ENCODE measurements at regions not wholly inside any gene's neighbourhood (a gene's known extent, or its start where the extent isn't known, plus 50 kb on each side); places are given as distances from the start of the nearest gene placed in this dataset.

DNA sequence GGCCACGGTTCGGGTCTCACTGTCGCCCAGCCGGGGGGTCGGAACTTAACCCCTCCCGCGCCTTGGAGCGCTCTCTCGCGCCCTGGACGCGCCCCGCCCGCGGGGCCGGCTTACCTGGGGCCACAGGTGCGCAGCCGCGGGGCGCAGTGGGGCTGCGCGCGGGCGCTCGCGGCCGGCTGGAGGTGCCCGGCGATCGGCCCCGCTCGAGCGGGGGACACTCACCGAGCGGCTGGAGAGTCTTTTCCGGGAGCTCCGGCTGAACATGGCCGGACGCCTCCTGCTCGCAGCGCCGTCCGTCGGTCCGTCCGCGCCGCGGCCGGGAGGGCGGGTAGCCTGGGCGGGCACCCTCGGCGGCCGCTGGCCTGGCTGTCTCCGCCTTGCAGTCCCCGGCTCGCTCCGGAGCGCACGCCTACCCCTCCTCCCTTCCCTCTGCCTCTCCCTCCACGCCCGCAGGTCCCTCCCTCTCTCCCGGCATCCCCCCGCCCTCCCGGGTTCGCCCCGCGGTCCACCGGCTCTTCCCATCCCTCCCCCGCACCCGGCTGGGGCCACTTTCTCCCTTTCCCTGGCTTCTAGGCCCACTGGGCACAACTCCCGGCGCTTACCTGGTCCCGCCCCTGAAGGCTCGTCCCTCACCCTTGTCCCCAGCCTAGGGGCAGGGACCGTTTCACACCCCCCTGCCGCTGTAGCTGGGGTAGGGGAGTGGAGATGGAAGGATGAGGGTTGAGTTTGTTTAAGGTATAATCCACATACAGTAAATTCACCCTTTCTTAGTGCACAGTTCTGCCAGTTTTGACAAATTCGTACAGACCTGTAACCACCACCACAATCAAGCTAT lies 220.1 kb upstream of the PRICKLE2 start:
- peak overlapping the region; percentile 5 to 61 (median 22) for H3K27ac ChIP-seq
- DNase-seq, result no peak
- no peaks in the 10 kb centered on the region for H3K9me3 ChIP-seq
- TF ChIP-seq, protein P1, sequence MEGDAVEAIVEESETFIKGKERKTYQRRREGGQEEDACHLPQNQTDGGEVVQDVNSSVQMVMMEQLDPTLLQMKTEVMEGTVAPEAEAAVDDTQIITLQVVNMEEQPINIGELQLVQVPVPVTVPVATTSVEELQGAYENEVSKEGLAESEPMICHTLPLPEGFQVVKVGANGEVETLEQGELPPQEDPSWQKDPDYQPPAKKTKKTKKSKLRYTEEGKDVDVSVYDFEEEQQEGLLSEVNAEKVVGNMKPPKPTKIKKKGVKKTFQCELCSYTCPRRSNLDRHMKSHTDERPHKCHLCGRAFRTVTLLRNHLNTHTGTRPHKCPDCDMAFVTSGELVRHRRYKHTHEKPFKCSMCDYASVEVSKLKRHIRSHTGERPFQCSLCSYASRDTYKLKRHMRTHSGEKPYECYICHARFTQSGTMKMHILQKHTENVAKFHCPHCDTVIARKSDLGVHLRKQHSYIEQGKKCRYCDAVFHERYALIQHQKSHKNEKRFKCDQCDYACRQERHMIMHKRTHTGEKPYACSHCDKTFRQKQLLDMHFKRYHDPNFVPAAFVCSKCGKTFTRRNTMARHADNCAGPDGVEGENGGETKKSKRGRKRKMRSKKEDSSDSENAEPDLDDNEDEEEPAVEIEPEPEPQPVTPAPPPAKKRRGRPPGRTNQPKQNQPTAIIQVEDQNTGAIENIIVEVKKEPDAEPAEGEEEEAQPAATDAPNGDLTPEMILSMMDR (IDR thresholded peaks at IDR 0.05), result no peak
- intact Hi-C loops (cut with DNase I), result no loop called here
- H3K4me1 ChIP-seq, result peaks cover 7 to 47% (median 8%) of the 10 kb centered on the region in 3 donors
- H3K4me3 ChIP-seq, result peak overlapping the region; percentile 47 to 69 (median 56)
- WGBS, 2 donors, result 8 to 16% methylated on average over 15 to 21 of the region's 79 CpGs
- H3K36me3 ChIP-seq, result no peaks in the 10 kb centered on the region
- peaks cover 0 to 49% (median 0%) of the 10 kb centered on the region in 4 donors for H3K27me3 ChIP-seq

DNA sequence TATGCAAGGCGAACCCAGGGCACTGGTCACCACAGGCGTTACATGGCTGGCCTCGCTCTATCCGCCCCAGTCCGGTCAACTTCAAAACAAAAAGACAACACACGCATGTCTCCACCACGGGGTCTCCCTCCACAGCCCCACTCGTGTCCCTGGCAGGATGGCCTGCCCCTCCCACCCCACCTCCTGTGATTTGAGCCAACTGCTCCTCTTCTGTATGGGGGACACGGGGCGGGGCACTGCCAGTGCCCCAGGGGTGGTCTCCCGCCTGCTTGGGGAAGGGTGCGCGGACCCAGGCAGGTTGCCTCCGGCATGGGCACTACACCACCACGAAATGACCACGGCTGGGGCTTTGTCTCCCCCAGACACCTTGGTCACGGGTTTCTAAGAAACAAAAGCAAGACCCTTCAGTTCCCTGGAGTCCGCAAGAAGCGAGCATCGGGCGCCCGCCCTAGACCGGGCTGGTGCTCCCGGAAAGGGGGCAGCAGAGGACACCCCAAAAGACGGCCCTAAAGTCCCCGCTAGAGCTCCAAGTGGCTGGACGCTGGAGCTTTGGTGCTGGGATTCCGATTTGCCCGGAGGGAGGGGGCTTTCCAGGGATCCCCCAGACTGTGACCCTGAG lies 219.3 kb upstream of the PRICKLE2 start:
- DNase-seq, result no peak
- H3K4me1 ChIP-seq, result peaks cover 13 to 51% (median 14%) of the 10 kb centered on the region in 3 donors
- peak overlapping the region; percentile 47 to 69 (median 56) for H3K4me3 ChIP-seq
- H3K9me3 ChIP-seq, result no peaks in the 10 kb centered on the region
- no peak for TF ChIP-seq POLR2A (IDR thresholded peaks at IDR 0.05)
- TF ChIP-seq, protein P1 (IDR thresholded peaks at IDR 0.05), result no peak
- intact Hi-C loops (cut with DNase I), result no loop called here
- peak overlapping the region in 3 of 4 donors; percentile 21 to 61 (median 22) for H3K27ac ChIP-seq
- no peaks in the 10 kb centered on the region for H3K36me3 ChIP-seq
- peaks cover 0 to 49% (median 0%) of the 10 kb centered on the region in 4 donors for H3K27me3 ChIP-seq
- WGBS, 2 donors, result 51 to 62% methylated on average over 7 to 11 of the region's 29 CpGs

DNA sequence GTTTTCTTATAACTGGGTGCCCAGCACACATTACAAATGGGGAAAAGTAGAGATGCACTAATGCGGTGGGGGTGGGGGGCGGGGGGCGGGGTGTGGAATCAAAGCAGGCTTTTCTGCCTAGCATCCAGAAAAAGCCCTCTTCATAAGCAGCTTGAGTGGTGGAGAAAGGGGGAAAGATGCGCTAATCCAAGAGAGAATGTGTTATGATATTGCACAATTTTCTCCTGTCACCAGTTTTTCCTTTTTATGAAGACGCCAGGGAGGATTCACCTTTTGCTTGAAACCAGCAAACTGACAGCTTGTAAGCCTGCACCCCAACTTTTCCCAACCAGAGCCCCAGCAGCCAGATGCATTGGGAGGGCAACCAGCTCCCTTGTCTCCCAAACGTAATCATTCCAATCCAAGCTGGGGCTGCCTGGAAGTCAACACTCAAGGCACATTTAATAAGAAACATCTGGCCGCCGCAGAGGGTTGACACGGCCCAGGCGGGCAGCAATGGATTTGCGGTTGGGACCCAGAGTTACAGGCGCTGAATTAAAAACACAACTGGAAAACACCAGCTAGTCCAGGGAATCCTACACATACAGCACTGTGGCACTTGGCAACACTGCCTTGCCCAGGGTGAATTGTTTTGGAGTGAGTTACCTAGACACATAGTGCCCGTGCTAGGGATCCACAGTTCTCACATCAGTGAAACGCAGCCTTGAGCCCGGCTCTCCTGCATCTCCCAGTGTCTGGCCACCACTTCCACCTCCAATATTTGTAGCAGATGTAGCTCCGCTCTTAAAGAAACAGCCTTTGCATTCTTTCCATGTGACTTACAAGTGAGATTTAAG lies 218.5 kb upstream of the PRICKLE2 start:
- Histone ChIP-seq H3K4me1 (peaks cover 15 to 59% (median 18%) of the 10 kb centered on the region in 3 donors), H3K27me3 (peaks cover 0 to 49% (median 0%) of the 10 kb centered on the region in 4 donors), H3K27ac (peak overlapping the region in 3 of 4 donors; percentile 22 to 71 (median 61)), H3K9me3 (no peaks in the 10 kb centered on the region), H3K36me3 (no peaks in the 10 kb centered on the region), H3K4me3 (peak overlapping the region in 3 of 4 donors; percentile 47 to 69 (median 65))
- DNase-seq, result no peak
- intact Hi-C loops (cut with DNase I), result no loop called here
- TF ChIP-seq, protein P1 (IDR thresholded peaks at IDR 0.05), result no peak
- TF ChIP-seq POLR2A (IDR thresholded peaks at IDR 0.05), result no peak
- WGBS, 2 donors, result 45 to 64% methylated on average over 12 to 16 of the region's 16 CpGs

DNA sequence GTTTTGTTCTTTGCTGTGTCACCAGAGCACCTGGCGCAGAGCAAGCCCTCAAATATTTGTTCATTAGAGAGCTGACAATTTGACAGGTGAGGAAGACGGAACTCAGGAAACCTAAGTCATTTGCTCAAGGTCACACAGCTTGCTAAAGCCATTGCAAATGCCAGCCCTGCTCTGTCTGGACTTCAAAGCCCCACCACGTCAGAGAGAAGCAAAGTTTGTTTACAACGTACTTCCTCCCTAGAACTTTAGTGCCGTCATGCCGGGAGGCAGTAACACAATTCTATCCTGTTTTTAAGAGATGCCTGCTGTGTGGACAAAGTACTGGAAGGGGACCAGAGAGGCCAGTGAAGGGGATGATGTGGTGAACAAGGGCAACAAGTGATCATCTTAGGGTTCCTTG lies 216.6 kb upstream of the PRICKLE2 start:
- Histone ChIP-seq H3K9me3 (no peaks in the 10 kb centered on the region), H3K4me3 (no peak overlapping the region), H3K4me1 (peaks cover 15 to 66% (median 20%) of the 10 kb centered on the region in 3 donors), H3K27ac (peak overlapping the region in 2 of 4 donors; percentile 53 to 61), H3K27me3 (peaks cover 0 to 49% (median 0%) of the 10 kb centered on the region in 4 donors), H3K36me3 (no peaks in the 10 kb centered on the region)
- 70 to 73% methylated on average over 3 to 4 of the region's 6 CpGs for WGBS, 2 donors
- TF ChIP-seq POLR2A (IDR thresholded peaks at IDR 0.05), result no peak
- TF ChIP-seq, protein P1 (IDR thresholded peaks at IDR 0.05), result no peak
- DNase-seq, result no peak
- intact Hi-C loops (cut with DNase I), result no loop called here
